NCI-H2196 (cell line): ENCODE measurements at regions not wholly inside any gene's neighbourhood (a gene's known extent, or its start where the extent isn't known, plus 50 kb on each side); places are given as distances from the start of the nearest gene placed in this dataset.
"Not testable (repeated sequence)": the region's sequence is repeated elsewhere in the genome, so short reads cannot be mapped to it uniquely, and the experiment has no call there.

ENCODE experiments used
- DNase-seq: peaks from one replicate; lab custom pipeline; 2025; ENCODE audit not compliant: unreplicated experiment; lab: John Stamatoyannopoulos, UW

- DNase-seq: not testable (repeated sequence)
Observed at GRCh38 chr2:90036335-90036734, 1344.9 kb downstream of the RPIA start.

- not testable (repeated sequence) for DNase-seq
Observed at GRCh38 chr2:90039093-90039492, 1347.6 kb downstream of the RPIA start.

GRCh38 chr2:90047776-90048175 is 1356.3 kb downstream of the RPIA start:
- DNase-seq: not testable (repeated sequence)

GRCh38 chr2:90052113-90052631 is 1360.7 kb downstream of the RPIA start:
- not testable (repeated sequence) for DNase-seq

GRCh38 chr2:90069290-90069894 is 1377.9 kb downstream of the RPIA start:
- DNase-seq: peak; percentile 29

DNA sequence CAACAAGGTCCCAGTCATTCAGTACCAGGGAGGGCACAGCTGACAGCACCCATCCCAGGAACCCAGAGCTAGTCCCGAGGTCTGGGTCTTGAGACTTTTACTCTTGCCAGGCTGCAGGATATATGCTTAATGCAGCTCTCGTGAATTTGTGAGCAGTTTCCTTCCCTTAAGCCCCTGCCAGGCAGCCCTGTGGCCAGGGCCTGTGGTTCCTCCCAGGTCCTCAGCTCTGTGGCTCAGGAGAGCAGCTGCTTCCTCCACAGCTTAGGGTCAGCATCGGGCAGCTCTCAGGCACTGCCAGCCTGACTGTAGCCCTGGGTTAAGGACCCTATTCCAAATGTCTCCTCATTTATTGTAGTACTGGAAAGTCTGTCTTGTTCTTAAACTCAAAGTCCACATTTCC is 1384.8 kb downstream of the RPIA start:
- DNase-seq: no peak

DNA sequence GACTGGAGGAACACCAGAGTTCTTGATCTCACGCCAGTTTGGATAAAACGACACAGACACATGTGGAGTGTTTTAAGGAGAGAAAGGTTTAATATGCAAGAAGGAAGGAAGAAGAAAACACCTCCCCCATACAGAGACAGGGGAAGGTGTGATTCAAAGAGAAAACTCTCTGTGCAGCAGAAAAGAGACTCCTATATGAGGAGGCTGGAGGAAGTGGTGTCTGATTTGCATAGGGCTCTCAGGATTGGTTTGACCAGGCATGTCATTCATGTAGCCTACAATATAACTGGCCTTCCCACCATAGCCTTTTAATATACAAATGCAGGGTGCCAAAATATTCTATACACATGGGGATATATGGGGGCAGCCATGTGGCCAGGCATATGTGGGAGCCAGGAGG is 1386.5 kb downstream of the RPIA start:
- DNase-seq: no peak

DNA sequence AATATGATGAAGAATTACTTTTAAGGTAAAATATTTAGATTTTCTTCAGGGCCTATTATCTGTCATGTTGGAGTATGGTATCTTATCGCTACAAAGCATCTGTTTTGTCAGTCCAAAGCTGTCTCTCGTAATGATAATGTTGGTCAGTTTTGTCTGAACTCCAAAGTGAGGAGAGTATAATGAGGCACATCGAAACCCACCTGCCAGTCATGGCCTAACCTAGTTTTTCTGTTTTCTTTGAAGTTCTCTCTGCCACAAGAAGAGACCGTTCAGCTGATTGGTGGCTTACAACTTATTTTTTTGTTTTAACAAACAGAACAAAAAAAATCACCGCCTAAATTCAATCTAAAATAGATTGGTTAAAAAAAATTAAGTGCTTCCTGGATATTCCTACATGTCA is 1387.9 kb downstream of the RPIA start:
- no peak for DNase-seq

DNA sequence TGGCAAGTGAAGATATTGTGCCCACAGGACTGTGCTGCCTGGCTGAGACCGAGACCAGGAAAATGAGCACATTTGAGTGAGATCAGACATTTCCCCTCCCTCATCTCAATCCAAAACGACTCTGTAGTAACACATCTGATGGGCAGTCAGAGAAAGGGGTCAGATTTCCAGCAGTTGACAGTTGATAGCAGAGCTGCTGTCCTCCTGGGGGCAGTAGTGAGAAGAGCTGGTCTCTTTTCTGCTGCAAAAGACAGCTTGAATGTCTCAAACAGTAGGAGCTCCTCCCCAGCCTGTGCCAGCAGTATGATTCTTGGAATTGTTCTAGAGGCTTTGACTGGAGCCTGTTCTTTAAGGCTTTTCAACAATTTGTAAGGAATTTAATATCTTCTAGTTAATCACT is 1396.3 kb downstream of the RPIA start:
- not testable (repeated sequence) for DNase-seq

GRCh38 chr2:90093571-90094270 is 1402.2 kb downstream of the RPIA start:
- not testable (repeated sequence) for DNase-seq

GRCh38 chr2:90097617-90098016 is 1406.1 kb downstream of the RPIA start:
- not testable (repeated sequence) for DNase-seq

DNA sequence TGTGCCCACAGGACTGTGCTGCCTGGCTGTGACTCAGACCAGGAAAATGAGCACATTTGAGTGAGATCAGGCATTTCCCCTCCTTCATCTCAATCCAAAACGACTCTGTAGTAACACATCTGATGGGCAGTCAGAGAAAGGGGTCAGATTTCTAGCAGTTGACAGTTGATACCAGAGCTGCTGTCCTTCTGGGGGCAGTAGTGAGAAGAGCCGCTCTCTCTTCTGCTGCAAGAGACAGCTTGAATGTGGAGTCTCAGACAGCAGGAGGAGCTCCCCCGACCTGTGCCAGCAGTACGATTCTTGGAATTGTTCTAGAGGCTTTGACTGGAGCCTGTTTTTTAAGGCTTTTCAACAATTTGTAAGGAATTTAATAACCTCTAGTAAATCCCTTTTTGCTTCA is 1413.7 kb downstream of the RPIA start:
- DNase-seq: not testable (repeated sequence)

- DNase-seq: not testable (repeated sequence)
Observed at GRCh38 chr2:90123409-90123808, 1431.9 kb downstream of the RPIA start.

- DNase-seq: not testable (repeated sequence)
Observed at GRCh38 chr2:90139046-90139445, 1447.6 kb downstream of the RPIA start.

GRCh38 chr2:90141558-90141957 is 1450.1 kb downstream of the RPIA start:
- not testable (repeated sequence) for DNase-seq

- DNase-seq: not testable (repeated sequence)
Observed at GRCh38 chr2:90151805-90152204, 1460.3 kb downstream of the RPIA start.

GRCh38 chr2:90170978-90171377 is 1479.5 kb downstream of the RPIA start:
- not testable (repeated sequence) for DNase-seq

DNA sequence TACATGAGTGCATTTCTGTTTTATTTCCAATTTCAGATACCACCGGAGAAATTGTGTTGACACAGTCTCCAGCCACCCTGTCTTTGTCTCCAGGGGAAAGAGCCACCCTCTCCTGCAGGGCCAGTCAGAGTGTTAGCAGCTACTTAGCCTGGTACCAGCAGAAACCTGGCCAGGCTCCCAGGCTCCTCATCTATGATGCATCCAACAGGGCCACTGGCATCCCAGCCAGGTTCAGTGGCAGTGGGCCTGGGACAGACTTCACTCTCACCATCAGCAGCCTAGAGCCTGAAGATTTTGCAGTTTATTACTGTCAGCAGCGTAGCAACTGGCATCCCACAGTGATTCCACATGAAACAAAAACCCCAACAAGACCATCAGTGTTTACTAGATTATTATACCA is 1481.6 kb downstream of the RPIA start:
- DNase-seq: not testable (repeated sequence)

DNA sequence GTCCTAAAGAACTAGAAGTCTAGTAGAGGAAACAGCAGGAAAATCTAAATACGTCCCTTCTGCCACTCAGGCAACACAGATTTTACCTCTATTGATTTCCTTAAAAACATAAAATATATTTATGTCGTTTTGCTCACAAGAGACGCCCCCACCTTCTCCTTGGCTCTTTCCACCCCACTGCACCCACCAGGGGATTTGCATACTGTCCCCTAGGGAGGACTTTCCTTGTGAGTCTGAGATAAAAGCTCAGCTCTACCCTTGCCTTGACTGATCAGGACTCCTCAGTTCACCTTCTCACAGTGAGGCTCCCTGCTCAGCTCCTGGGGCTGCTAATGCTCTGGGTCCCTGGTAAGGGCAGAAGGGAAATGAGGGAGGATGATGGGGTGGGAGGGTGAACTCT is 1488.1 kb downstream of the RPIA start:
- not testable (repeated sequence) for DNase-seq

DNA sequence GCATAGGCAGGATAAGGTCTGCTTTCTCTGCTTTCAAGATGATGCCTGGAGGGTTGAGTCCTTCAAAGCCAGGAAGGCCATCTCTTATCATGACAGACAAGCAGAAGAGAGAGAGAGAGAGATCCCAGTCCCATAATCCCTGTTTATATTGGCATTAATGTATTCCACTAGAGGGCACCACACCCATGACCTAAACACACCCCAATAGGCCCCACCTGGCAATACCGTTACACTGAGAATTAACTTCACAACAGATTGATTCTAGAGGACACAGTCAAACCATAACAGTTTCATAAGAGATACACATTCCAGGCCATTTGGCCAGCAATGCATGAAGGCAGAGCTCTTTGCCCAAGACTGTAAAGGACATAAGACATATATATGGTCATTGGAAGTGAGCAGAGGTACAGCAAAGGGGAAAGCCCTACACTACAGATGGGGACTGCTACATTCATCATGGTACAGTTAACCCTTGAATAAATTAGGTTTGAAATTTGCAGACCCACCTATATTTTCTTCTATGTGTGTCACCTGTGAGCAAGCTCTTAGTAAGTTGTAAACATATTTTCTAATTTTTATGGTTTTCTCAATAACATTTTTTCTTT is 1516.1 kb downstream of the RPIA start:
- no peak for DNase-seq

DNA sequence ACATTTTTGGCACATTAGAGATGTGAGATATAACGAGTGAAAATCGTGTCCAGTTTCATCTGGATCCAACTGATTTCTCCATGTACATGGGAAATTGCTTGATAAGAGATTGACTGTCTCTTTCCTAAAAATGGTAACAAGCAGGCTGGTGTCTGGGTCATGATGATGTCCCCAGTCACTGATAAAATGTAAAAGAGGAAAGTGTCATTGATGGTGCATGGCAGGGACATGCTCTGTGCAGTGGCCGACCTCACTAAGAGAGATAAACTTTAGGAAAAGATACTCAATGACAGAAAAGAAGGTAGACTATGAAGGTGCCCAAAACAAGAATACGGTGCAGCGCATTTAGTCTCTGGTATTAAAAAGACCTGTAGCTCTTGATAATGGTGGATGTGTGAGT is 1517.5 kb downstream of the RPIA start:
- DNase-seq: no peak

DNA sequence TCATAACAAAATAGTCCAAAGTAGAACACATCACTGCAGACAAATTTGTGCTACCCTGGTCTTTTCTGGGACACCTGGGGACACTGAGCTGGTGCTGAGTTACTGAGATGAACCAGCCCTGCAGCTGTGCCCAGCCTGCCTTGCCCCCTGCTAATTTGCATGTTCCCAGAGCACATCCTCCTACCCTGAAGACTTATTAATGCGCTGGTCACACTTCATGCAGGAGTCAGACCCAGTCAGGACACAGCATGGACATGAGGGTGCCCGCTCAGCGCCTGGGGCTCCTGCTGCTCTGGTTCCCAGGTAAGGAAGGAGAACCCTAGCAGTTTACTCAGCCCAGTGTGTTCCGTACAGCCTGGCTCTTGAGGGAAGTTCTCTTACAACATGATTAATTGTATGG is 1518.3 kb downstream of the RPIA start:
- DNase-seq: no peak
